ENCODE measurements at regions not wholly inside any gene's neighbourhood (a gene's known extent, or its start where the extent isn't known, plus 50 kb on each side); places are given as distances from the start of the nearest gene placed in this dataset.

GRCh38 chr14:28138341-28138740, 628.2 kb upstream of the FOXG1 start:
- TF ChIP-seq EZH2 (IDR thresholded peaks at IDR 0.05; ENCODE audit: borderline replicate concordance, low read depth, low read length, severe bottlenecking) (no peak), CTCF (IDR thresholded peaks at IDR 0.05; ENCODE audit: borderline replicate concordance, extremely low read depth, low read length, poor library complexity, severe bottlenecking) (no peak)
